Progenitor cell of endocrine pancreas (in vitro differentiated cells): ENCODE measurements at regions not wholly inside any gene's neighbourhood (a gene's known extent, or its start where the extent isn't known, plus 50 kb on each side); places are given as distances from the start of the nearest gene placed in this dataset.

Experiments used
- DNase-seq: peaks from one replicate; pipeline ENCODE4 v3.0.0; 2021; ENCODE audit warnings: low spot score; ENCODE audit not compliant: unreplicated experiment
- H3K27ac Mint-ChIP-seq: 2 replicates; pipeline ENCODE4 v1.8.0; 2021; ENCODE audit warnings: mild to moderate bottlenecking, moderate library complexity, mixed read lengths
- H3K27me3 Mint-ChIP-seq: 2 replicates; pipeline ENCODE4 v1.8.0; 2021; ENCODE audit warnings: mixed read lengths
- H3K36me3 Mint-ChIP-seq: 2 replicates; pipeline ENCODE4 v1.8.0; 2022; ENCODE audit warnings: mixed read lengths; ENCODE audit not compliant: insufficient read depth
- H3K4me1 Mint-ChIP-seq: 2 replicates; pipeline ENCODE4 v1.8.0; 2021; ENCODE audit warnings: low read depth, mixed read lengths
- H3K4me3 Mint-ChIP-seq: 2 replicates; pipeline ENCODE4 v1.8.0; 2021; ENCODE audit warnings: low read depth, mild to moderate bottlenecking, moderate library complexity, mixed read lengths
- H3K9me3 Mint-ChIP-seq: 2 replicates; pipeline ENCODE4 v1.8.0; 2021; ENCODE audit warnings: low read depth, mixed read lengths
- TF ChIP-seq, protein P1 (sequence below): fragments of 200-600 bp; sonication (generic); IDR thresholded peaks from one replicate; pipeline ENCODE4 v1.5.0; 2021; ENCODE audit warnings: antibody characterized with exemption, mild to moderate bottlenecking; ENCODE audit not compliant: unreplicated experiment

DNA sequence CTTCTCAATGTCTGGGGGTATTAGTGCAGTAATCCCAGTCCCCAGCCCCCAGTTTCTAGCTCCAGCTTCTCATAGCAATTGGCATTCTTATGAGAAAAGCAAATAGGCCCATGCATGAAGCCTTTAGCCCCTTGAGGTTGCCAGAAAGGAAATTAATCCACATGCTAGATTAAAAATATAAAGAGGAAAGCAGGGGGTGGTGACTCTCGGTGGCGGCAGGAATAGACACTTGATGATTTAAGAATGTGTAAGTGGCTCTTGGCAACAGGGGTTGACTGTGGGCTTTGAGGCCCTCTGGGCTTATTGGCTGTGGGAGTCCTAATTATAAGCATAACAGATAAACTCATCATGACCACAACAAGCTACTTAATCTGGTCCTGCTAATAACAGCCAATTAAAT, 1367.3 kb upstream of the FLRT2 start:
- H3K9me3 Mint-ChIP-seq = no peaks in the 10 kb centered on the region
- DNase-seq = no peak
- no peaks in the 10 kb centered on the region for H3K36me3 Mint-ChIP-seq
- H3K4me3 Mint-ChIP-seq = no peak overlapping the region
- H3K4me1 Mint-ChIP-seq = peaks cover 8% of the 10 kb centered on the region
- H3K27ac Mint-ChIP-seq = no peak overlapping the region
- no peaks in the 10 kb centered on the region for H3K27me3 Mint-ChIP-seq
- TF ChIP-seq, protein P1, sequence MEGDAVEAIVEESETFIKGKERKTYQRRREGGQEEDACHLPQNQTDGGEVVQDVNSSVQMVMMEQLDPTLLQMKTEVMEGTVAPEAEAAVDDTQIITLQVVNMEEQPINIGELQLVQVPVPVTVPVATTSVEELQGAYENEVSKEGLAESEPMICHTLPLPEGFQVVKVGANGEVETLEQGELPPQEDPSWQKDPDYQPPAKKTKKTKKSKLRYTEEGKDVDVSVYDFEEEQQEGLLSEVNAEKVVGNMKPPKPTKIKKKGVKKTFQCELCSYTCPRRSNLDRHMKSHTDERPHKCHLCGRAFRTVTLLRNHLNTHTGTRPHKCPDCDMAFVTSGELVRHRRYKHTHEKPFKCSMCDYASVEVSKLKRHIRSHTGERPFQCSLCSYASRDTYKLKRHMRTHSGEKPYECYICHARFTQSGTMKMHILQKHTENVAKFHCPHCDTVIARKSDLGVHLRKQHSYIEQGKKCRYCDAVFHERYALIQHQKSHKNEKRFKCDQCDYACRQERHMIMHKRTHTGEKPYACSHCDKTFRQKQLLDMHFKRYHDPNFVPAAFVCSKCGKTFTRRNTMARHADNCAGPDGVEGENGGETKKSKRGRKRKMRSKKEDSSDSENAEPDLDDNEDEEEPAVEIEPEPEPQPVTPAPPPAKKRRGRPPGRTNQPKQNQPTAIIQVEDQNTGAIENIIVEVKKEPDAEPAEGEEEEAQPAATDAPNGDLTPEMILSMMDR = no peak

DNA sequence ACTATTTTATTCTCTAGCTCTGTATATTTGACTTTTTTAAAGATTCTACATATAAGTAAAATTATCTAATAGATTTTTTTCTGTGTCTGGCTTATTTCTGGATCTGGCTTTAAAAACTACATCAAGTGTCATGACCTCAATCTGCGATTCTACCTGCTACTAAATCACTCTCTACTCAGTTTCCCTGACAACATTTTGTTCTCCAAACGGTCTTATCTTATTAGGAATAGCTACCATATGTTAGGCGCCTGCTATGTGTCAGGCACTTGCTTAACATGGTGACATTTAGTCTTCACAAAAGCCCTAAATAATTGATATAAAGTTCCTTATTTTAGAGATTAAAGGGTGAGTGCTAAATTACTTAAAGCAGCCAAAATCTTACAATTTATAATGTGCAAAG, 1362.9 kb upstream of the FLRT2 start:
- H3K36me3 Mint-ChIP-seq = no peaks in the 10 kb centered on the region
- H3K4me1 Mint-ChIP-seq = peaks cover 6% of the 10 kb centered on the region
- no peak overlapping the region for H3K4me3 Mint-ChIP-seq
- no peaks in the 10 kb centered on the region for H3K27me3 Mint-ChIP-seq
- no peak for DNase-seq
- TF ChIP-seq, protein P1 = no peak
- no peaks in the 10 kb centered on the region for H3K9me3 Mint-ChIP-seq
- H3K27ac Mint-ChIP-seq = no peak overlapping the region

DNA sequence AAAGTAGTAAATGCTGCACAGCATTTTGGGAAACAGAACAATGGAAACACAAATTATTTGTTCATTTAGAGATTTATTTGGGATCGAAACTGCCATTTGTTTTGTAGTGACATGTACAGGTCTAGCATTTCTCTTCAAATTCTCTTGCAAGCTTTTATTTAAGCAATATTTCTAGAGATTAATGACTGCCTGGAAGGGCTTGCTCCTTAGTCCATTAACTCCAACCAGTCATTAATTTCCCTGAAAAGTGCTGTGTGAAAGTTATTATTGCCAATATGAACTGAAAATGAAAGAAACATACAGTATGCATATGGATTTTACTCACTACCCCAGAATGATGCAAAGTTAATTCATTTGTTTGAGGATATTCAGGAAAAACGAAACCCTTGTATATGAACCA, 1349.6 kb upstream of the FLRT2 start:
- peaks cover 1% of the 10 kb centered on the region for H3K4me1 Mint-ChIP-seq
- H3K27me3 Mint-ChIP-seq = no peaks in the 10 kb centered on the region
- no peak for DNase-seq
- no peak overlapping the region for H3K27ac Mint-ChIP-seq
- H3K36me3 Mint-ChIP-seq = no peaks in the 10 kb centered on the region
- TF ChIP-seq, protein P1 = no peak
- peaks cover 3% of the 10 kb centered on the region for H3K9me3 Mint-ChIP-seq
- H3K4me3 Mint-ChIP-seq = no peak overlapping the region

DNA sequence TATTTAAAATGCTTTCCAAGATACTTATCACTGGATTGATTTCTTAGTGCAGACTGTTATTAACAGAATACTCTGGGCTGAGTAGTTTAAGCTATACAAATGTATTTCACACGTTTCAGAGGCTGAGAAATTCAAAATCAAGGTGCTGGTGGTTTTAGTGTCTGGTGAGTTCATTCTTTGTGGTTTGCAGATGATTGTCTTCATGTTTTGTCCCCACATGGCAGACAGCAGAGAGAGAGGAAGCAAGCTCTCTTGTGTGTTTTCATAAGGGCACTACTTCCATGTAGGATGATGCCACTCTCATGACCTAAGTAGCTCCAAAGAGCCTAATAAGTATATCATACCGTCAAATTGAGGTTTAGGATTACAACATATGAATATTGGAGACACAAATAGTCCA, 1348.9 kb upstream of the FLRT2 start:
- TF ChIP-seq, protein P1 = no peak
- DNase-seq = no peak
- Mint-ChIP-seq H3K9me3 (peaks cover 7% of the 10 kb centered on the region), H3K27ac (no peak overlapping the region), H3K27me3 (no peaks in the 10 kb centered on the region), H3K36me3 (no peaks in the 10 kb centered on the region), H3K4me3 (no peak overlapping the region), H3K4me1 (peaks cover 1% of the 10 kb centered on the region)

DNA sequence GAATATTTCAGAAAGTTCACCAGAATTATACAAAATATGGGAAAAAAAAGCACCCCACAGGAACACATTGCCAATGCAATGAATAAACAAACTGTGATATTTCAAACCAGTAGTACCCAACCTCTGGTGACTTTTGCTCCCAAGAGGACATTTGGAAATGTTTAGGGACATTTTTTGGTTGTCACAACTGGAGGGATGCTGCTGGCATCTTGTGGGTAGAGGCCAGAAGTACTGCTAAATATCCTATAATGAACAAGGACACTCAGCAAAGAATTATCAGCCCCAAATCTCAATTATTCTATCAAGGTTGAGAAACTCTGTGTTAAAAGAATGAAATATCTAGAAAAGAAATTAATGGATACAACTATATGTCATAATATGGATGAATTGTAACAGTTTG, 1334.4 kb upstream of the FLRT2 start:
- no peaks in the 10 kb centered on the region for H3K27me3 Mint-ChIP-seq
- peaks cover 1% of the 10 kb centered on the region for H3K36me3 Mint-ChIP-seq
- TF ChIP-seq, protein P1 = no peak
- H3K27ac Mint-ChIP-seq = no peak overlapping the region
- DNase-seq = no peak
- H3K9me3 Mint-ChIP-seq = peaks cover 25% of the 10 kb centered on the region
- peaks cover 1% of the 10 kb centered on the region for H3K4me1 Mint-ChIP-seq
- no peak overlapping the region for H3K4me3 Mint-ChIP-seq
